DND-41 (cell line): ENCODE measurements at regions not wholly inside any gene's neighbourhood (a gene's known extent, or its start where the extent isn't known, plus 50 kb on each side); places are given as distances from the start of the nearest gene placed in this dataset.

Source experiments
- EZH2 ChIP-seq: IDR thresholded peaks from 3 replicates; pipeline ENCODE4 v1.6.1; 2012; ENCODE audit warnings: borderline replicate concordance, low read depth, mild to moderate bottlenecking, moderate library complexity, low read length, inconsistent platforms; ENCODE audit not compliant: severe bottlenecking
- TF ChIP-seq, protein P1 (sequence below): IDR thresholded peaks from 2 replicates; pipeline ENCODE4 v1.5.1; 2012; ENCODE audit warnings: borderline replicate concordance, low read length, moderate library complexity, mild to moderate bottlenecking; ENCODE audit not compliant: poor library complexity, severe bottlenecking; ENCODE audit errors: extremely low read depth

DNA sequence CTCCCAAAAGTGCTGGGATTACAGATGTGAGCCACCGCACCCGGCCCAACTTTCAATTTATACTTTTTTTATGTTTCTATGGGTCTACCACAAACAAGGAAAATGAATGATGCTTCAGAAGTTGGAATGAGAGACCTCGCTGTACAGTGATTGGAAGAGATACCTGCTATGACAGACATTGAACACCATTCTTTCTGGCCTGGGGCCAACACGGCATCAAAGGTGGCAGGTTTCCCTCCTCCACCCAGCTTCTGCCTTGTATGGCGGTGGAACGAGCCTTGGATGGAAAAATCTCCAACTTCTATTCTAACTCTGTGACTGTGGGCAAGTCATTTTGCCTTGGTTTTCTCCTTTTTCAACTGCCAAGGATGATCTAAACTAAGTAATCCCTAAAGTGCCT lies 117.8 kb upstream of the FAM174B start:
- TF ChIP-seq, protein P1, sequence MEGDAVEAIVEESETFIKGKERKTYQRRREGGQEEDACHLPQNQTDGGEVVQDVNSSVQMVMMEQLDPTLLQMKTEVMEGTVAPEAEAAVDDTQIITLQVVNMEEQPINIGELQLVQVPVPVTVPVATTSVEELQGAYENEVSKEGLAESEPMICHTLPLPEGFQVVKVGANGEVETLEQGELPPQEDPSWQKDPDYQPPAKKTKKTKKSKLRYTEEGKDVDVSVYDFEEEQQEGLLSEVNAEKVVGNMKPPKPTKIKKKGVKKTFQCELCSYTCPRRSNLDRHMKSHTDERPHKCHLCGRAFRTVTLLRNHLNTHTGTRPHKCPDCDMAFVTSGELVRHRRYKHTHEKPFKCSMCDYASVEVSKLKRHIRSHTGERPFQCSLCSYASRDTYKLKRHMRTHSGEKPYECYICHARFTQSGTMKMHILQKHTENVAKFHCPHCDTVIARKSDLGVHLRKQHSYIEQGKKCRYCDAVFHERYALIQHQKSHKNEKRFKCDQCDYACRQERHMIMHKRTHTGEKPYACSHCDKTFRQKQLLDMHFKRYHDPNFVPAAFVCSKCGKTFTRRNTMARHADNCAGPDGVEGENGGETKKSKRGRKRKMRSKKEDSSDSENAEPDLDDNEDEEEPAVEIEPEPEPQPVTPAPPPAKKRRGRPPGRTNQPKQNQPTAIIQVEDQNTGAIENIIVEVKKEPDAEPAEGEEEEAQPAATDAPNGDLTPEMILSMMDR: no peak
- TF ChIP-seq EZH2: no peak
